Skeletal muscle tissue (tissue), 3 donors: ENCODE measurements at regions not wholly inside any gene's neighbourhood (a gene's known extent, or its start where the extent isn't known, plus 50 kb on each side); places are given as distances from the start of the nearest gene placed in this dataset.

ENCODE experiments used
- H3K27ac ChIP-seq: one replicate; pipeline ENCODE4 v1.7.0; 2013; ENCODE audit warnings: mild to moderate bottlenecking, low read depth, low read length, inconsistent platforms
- H3K27me3 ChIP-seq, 3 donors: one replicate each; pipeline ENCODE4 v1.7.0; 2013; ENCODE audit warnings: low read length in 3 of 3; ENCODE audit not compliant: control insufficient read depth in 3 of 3, insufficient read depth in 3 of 3
- H3K36me3 ChIP-seq, 3 donors: one replicate each; pipeline ENCODE4 v1.7.0; 2013; ENCODE audit warnings: low read length in 3 of 3; ENCODE audit not compliant: control insufficient read depth in 3 of 3, insufficient read depth in 3 of 3
- H3K4me1 ChIP-seq, 3 donors: one replicate each; pipeline ENCODE4 v1.7.0; 2013; ENCODE audit warnings: low read length in 3 of 3, mild to moderate bottlenecking in 3 of 3; ENCODE audit not compliant: control insufficient read depth in 3 of 3, insufficient read depth in 3 of 3
- H3K4me3 ChIP-seq, 3 donors: one replicate each; pipeline ENCODE4 v1.7.0; 2013; ENCODE audit warnings: low read length in 3 of 3
- H3K9ac ChIP-seq, 3 donors: one replicate each; pipeline ENCODE4 v1.7.0; 2013; ENCODE audit warnings: low read length in 3 of 3, mild to moderate bottlenecking in 3 of 3, moderate library complexity in 2 of 3, low read depth in 1 of 3
- H3K9me3 ChIP-seq, 3 donors: one replicate each; pipeline ENCODE4 v1.7.0; 2013; ENCODE audit warnings: low read length in 3 of 3; ENCODE audit not compliant: control insufficient read depth in 3 of 3
- donor health status: Osteomylitis.

DNA sequence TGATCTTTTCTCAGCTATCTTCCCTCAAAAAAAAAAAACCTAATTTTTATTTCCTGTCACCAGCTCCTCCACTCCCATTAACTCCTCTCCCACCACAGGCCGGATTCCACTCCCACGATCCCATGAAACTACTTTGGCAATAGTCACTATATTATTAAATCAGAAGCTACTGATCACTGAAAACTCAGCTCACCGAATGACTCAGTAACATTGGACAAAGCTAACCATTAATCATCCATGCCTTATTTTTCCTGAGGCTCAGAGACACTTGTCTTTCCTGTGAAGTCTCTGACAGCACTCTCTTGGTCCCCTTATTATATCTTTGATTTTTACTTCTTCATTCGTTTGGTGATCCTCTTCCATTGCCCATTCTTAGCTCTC, 260.2 kb downstream of the CGGBP1 start:
- Histone ChIP-seq H3K4me1 (no peaks in the 10 kb centered on the region), H3K4me3 (no peak overlapping the region), H3K27me3 (peaks cover under 1 to 4% (median 2%) of the 10 kb centered on the region in 3 donors), H3K9me3 (no peaks in the 10 kb centered on the region), H3K27ac (no peak overlapping the region), H3K36me3 (no peaks in the 10 kb centered on the region), H3K9ac (no peak overlapping the region)

DNA sequence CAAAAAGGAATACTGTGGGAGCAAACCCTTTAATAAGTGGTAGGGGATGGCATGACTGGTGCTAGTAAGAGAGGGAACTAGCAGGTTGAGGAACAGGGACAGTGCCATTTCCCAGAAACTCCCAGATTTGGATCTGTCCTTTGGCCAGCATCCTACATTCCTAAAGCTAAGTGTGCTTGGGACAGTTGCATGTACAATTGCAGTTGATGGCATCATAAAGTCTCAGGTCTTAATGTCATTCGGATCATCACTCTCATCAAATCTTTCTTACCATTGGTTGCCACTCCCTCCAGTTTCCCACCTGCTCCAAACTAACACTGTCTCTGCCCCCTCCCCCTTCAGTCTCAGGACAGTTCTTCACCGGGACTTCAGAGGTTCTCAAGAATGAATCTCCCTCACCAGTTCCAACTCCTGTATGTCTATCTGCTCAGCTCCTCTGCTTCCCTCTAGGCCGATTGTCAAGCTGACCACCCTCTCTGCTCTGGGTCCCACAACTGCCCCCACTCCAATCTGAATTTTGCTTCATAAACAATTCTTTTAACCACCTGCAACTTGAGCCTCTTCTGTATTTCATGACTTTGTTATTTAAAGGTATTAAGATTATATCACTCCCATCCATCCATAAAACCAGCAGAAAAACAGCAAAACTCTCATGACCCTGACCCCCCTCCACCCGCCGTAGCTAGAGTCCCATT, 260.8 kb downstream of the CGGBP1 start:
- no peaks in the 10 kb centered on the region for H3K36me3 ChIP-seq
- no peaks in the 10 kb centered on the region for H3K9me3 ChIP-seq
- no peaks in the 10 kb centered on the region for H3K4me1 ChIP-seq
- peaks cover 3 to 6% (median 4%) of the 10 kb centered on the region in 3 donors for H3K27me3 ChIP-seq
- no peak overlapping the region for H3K4me3 ChIP-seq
- no peak overlapping the region for H3K27ac ChIP-seq
- no peak overlapping the region for H3K9ac ChIP-seq

DNA sequence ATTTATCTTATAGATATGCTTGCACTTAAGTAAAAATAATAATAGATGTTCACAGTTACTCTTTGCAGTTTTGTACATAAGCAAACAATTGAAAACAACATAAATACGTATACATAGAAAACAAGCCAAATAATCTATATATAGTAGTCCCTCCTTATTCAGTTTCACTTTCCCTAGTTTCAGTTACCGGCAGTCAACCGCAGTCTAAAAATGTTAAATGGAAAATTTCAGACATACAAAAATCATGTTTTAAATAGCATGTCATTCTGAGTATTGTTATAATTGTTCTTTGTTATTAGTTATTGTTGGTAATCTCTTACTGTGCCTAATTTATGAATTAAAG, 262.0 kb downstream of the CGGBP1 start:
- H3K27me3 ChIP-seq = peaks cover 5 to 18% (median 12%) of the 10 kb centered on the region in 3 donors
- no peak overlapping the region for H3K4me3 ChIP-seq
- H3K27ac ChIP-seq = no peak overlapping the region
- no peak overlapping the region for H3K9ac ChIP-seq
- H3K36me3 ChIP-seq = no peaks in the 10 kb centered on the region
- no peaks in the 10 kb centered on the region for H3K4me1 ChIP-seq
- no peaks in the 10 kb centered on the region for H3K9me3 ChIP-seq

DNA sequence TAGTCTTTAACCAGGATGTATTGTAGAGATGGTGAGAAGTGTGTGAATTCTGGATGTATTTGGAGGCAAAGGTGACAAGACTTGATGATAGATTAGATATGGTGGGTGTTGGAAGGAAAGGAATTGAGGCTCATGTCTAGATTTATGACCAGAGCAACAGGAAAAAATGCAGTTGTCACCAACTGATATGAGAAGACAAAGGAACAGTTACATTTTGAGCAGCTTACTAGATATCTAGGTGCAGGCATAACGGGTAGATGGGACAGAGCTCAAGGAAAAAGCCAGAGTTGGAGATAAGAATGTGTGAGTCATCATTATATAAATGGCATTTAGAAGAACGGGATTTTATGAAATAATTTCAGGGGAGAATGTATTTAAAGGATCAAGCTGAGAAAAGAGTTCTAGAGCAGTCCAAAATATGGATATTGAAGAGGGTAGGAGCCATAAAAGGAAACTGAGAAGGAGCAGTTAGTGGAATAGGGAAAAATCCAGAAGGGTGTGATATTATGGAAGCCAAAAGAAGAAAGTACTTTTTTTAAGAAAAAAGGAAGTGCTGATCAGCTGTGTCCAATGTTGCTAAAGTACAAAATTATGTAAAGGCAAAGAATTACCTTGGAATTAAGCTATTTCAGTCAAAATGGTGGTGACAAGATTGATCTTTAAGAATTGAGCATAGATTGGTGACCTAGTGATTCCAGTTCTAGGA, 262.5 kb downstream of the CGGBP1 start:
- Histone ChIP-seq H3K9ac (no peak overlapping the region), H3K9me3 (no peaks in the 10 kb centered on the region), H3K27ac (no peak overlapping the region), H3K4me1 (no peaks in the 10 kb centered on the region), H3K4me3 (no peak overlapping the region), H3K36me3 (no peaks in the 10 kb centered on the region), H3K27me3 (peaks cover 6 to 20% (median 12%) of the 10 kb centered on the region in 3 donors)

DNA sequence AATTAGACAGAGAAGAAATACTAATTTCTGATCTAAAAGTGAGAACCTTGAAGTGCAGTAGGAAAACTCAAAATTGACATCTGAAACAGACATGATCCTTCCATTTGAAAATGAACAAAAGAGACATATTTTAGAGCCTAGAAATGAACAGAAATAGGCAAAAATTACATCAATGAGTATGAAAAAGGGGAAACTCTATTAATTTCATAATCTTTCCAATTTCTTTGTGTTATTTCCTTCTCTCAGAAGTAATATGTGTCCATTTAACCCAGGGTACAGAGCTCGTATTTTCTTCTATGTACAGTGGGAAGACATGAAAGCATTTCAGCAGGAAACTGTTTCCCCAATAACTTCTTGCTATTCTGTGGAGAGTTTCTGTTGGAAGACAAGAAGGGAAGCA, 263.1 kb downstream of the CGGBP1 start:
- H3K36me3 ChIP-seq = no peaks in the 10 kb centered on the region
- H3K9me3 ChIP-seq = no peaks in the 10 kb centered on the region
- no peaks in the 10 kb centered on the region for H3K4me1 ChIP-seq
- no peak overlapping the region for H3K4me3 ChIP-seq
- no peak overlapping the region for H3K27ac ChIP-seq
- H3K9ac ChIP-seq = no peak overlapping the region
- peaks cover 8 to 22% (median 12%) of the 10 kb centered on the region in 3 donors for H3K27me3 ChIP-seq

DNA sequence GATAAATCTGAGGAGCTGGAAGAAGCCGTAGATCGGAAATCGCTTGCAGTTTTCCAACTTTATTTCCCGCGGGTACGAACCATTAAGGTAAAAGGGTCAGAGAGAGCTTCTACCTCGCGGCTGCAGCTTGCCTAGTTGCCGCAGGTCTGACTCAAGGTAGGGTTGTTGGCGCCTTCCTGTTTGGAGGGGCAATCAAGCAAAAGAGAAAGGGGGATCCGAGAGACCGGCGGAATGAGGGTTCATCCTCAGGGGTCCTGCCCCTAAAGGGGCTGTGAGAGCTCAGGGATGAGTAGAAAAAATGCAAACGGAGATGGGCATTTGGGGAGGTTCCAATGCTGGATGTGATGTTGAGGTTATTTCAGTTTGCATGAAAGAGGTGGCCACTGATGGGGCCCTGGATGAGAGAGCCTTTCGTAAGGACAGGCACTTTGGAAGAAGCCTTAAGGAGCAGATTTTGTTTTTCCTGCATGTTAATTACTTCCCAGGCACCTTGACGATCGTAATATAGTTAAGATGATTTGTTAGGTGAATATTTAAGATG, 265.4 kb downstream of the CGGBP1 start:
- Histone ChIP-seq H3K27me3 (peaks cover 11 to 22% (median 12%) of the 10 kb centered on the region in 3 donors), H3K9me3 (no peaks in the 10 kb centered on the region), H3K9ac (peak overlapping the region in 2 of 3 donors; percentile 1 to 55), H3K4me3 (peak overlapping the region; percentile 55 to 59 (median 59)), H3K4me1 (no peaks in the 10 kb centered on the region), H3K36me3 (no peaks in the 10 kb centered on the region), H3K27ac (peak overlapping the region; percentile 44)

DNA sequence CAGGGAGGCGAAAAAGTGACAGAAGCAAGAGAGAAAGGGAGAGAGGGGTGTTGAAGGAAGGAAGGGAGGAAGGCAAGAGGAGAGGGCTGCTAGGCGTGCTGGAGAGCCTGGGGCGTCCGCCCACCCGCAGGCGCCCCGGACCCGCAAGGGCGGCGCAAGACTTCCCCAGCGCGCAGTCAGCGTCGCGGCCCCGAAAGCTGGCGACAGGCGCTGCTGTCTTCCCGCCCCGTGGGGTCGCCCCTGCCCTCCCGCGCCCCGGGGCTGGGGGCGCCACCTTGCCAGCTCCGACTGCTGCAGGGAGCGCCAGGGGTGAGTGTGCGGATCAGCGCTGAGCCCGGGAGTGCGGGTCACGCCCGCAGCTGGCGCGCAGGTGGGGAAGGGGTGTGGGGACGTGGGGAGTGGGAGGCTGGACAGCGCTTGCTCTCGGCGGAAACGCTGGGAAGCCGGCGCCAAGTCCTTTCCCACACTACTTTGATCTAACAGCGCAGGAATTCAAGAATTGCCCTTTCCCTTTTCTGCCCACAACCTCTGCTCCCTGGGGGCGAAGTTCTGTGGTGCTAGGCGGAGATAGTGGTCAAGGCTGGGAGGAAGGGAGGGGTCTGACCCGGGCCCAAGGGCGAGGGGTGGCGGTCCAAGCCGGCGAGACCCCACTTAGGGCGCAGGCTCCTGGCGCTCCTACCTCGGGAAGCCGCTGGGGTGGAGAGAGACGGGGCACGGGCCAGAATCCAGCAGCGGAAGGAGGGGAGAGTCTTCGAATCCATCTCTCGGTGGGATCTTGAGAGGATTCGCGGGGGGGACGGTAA, 266.1 kb downstream of the CGGBP1 start, which contains the start of gene HTR1F:
Gene HTR1F (plus strand): TSS at position 173 of the 803 bp plus-strand sequence.
- Histone ChIP-seq H3K4me3 (peak within 1 kb of the TSS; percentile 55 to 62 (median 59)), H3K9ac (peak within 1 kb of the TSS in 2 of 3 donors; percentile 1 to 55), H3K36me3 (no peaks in the 10 kb centered on the region), H3K4me1 (no peaks in the 10 kb centered on the region), H3K27ac (peak within 1 kb of the TSS; percentile 44), H3K9me3 (no peaks in the 10 kb centered on the region), H3K27me3 (peaks cover 11 to 22% (median 12%) of the 10 kb centered on the region in 3 donors)

DNA sequence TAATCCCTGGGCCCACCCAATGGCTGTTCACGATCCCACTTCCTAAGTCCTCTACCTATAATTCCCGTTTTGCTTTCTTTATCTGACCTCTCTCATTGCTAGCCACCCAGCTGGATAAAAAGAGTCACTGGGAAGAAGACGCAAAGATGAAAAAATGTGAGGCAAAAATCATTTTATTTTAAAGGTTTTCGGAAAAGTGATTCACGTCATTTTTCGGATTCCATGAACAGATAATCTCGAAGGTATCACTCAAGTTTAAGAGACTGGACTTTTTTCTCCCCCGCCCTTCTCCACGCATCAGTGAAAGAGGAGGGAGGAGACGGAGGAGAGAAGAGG, 266.6 kb downstream of the CGGBP1 start:
- H3K27me3 ChIP-seq = peaks cover 11 to 22% (median 12%) of the 10 kb centered on the region in 3 donors
- H3K9me3 ChIP-seq = no peaks in the 10 kb centered on the region
- peak overlapping the region; percentile 55 to 62 (median 59) for H3K4me3 ChIP-seq
- H3K9ac ChIP-seq = peak overlapping the region in 1 of 3 donors; percentile 55
- no peaks in the 10 kb centered on the region for H3K36me3 ChIP-seq
- H3K27ac ChIP-seq = peak overlapping the region; percentile 44
- H3K4me1 ChIP-seq = no peaks in the 10 kb centered on the region

DNA sequence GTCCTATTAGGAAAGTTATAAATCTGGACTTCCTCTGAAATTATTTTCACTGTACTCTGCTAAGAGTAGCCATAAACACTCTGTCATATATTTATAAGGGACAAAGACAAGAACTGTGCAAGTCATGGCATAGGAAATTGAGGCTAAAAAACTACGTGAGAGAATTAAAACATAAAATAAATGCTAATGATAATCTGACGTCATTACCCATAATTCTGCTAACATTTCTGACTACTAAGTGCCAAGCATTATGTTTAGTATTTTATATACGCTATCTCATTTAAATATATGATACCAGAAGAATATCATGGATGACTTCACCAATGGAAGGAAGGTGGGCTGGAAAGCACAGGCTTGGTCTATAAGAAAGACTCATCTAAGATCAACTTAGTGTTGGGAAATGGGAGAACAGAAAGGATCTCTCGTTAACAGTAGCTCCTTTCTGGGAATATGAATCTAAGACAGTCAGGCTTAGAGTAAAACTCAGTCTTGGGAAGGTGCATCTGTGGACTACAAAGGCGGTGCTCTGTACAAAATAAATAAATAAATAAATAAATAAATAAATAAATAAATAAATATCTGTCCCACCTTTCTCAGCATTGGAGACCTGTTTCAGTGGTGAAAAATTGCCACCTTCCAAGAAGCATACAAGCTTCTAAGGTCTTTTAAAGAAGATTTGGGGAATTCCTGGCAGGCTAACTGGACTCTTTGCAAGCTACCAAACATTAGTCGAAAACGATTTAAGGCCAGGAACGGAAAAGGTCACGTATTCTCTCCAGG, 267.4 kb downstream of the CGGBP1 start:
- Histone ChIP-seq H3K4me1 (no peaks in the 10 kb centered on the region), H3K36me3 (no peaks in the 10 kb centered on the region), H3K9me3 (no peaks in the 10 kb centered on the region), H3K9ac (no peak overlapping the region), H3K27me3 (peaks cover 11 to 22% (median 12%) of the 10 kb centered on the region in 3 donors), H3K27ac (no peak overlapping the region), H3K4me3 (peak overlapping the region in 2 of 3 donors; percentile 36 to 59)
